ENCODE measurements at regions not wholly inside any gene's neighbourhood (a gene's known extent, or its start where the extent isn't known, plus 50 kb on each side); places are given as distances from the start of the nearest gene placed in this dataset.

DNA sequence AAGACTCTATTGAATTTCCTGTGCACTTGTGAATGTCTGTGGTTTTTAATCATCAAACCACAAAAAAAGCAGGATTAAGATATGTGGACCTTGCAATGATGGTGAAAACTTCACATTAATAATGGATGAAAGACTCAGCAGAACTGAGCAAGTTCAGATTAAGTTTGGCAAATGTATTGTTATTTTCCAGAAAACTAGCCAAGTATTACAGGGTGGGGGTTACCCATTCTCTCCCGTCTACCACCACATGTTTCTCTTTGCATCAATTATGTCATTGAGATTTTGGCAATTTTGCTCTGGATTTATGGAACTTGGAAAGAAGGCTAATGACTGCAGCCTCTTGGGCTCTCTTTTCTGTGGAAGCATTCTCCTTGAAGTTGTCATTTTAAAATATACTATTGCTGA, 577.1 kb downstream of the ANKRD50 start:
- Mint-ChIP-seq H3K27me3 (ENCODE audit: low read depth) (no peaks in the 10 kb centered on the region), H3K4me1 (peaks cover 21% of the 10 kb centered on the region), H3K4me3 (no peak overlapping the region), H3K27ac (peak overlapping the region; percentile 50 to 55 (median 51)), H3K9me3 (peaks cover 38% of the 10 kb centered on the region), H3K36me3 (ENCODE audit: low read depth) (peaks cover 17% of the 10 kb centered on the region)
- no peak for TF ChIP-seq CTCF (IDR thresholded peaks at IDR 0.05; ENCODE audit: unreplicated experiment in 3 of 3)

DNA sequence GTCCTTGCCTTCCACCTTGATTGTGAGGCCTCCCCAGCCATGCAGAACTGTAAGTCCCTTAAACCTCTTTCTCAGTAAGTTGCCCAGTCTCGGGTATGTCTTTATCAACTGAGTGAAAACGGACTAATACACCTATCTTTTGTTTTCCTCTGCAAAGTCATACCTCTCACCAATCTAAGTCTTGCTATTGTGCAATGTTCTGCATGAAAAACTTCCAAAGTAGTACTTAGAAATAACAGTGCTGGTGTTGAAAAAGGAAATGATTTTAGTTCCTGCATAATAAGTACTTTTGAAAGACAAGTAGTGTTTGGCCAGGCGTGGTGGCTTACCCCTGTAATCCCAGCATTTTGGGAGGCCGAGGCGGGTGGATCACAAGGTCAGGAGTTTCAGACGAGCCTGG, 573.5 kb downstream of the ANKRD50 start:
- no peak overlapping the region for H3K4me3 Mint-ChIP-seq
- peaks cover 5% of the 10 kb centered on the region for H3K36me3 Mint-ChIP-seq (ENCODE audit: low read depth)
- H3K9me3 Mint-ChIP-seq = peaks cover 20% of the 10 kb centered on the region
- H3K27me3 Mint-ChIP-seq (ENCODE audit: low read depth) = no peaks in the 10 kb centered on the region
- H3K27ac Mint-ChIP-seq = no peak overlapping the region
- no peak for TF ChIP-seq CTCF (IDR thresholded peaks at IDR 0.05; ENCODE audit: unreplicated experiment in 3 of 3)
- H3K4me1 Mint-ChIP-seq = peaks cover 37% of the 10 kb centered on the region

GRCh38 chr4:124143632-124144031, 568.9 kb downstream of the ANKRD50 start:
- no peak for TF ChIP-seq CTCF (IDR thresholded peaks at IDR 0.05; ENCODE audit: unreplicated experiment in 3 of 3)
- Mint-ChIP-seq H3K4me3 (no peak overlapping the region), H3K36me3 (ENCODE audit: low read depth) (peaks cover 4% of the 10 kb centered on the region)

DNA sequence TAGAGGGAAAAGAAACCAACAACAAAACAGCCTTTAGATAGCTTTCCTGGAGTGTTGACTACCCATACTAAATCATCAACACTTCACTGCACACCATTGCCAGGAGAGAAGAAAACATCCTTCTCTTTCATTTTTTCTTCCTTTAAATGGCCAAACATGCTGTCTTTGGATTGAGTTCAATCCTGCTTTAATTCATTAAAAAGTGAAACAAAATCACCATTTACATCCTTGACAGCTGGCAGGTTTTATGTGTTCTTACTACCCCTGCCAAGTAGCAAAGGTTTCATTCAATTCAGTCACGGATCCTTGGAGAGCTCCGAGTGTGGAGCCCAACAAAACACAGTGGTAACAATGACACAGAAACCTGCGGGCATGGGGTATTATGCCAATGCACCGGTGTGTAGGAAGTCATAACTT, 568.3 kb downstream of the ANKRD50 start:
- peak overlapping the region in 1 of 3 experiments; percentile 26 for H3K4me3 Mint-ChIP-seq
- H3K27me3 Mint-ChIP-seq (ENCODE audit: low read depth) = no peaks in the 10 kb centered on the region
- peaks cover 2% of the 10 kb centered on the region for H3K9me3 Mint-ChIP-seq
- peak overlapping the region; percentile 77 to 88 (median 81) for H3K27ac Mint-ChIP-seq
- peaks cover 40% of the 10 kb centered on the region for H3K4me1 Mint-ChIP-seq
- no peak for TF ChIP-seq CTCF (IDR thresholded peaks at IDR 0.05; ENCODE audit: unreplicated experiment in 3 of 3)
- H3K36me3 Mint-ChIP-seq (ENCODE audit: low read depth) = no peaks in the 10 kb centered on the region

More at GRCh38 chr4:124143632-124144031, 568.9 kb downstream of the ANKRD50 start:
- no peaks in the 10 kb centered on the region for H3K27me3 Mint-ChIP-seq (ENCODE audit: low read depth)
- H3K4me1 Mint-ChIP-seq = peaks cover 40% of the 10 kb centered on the region
- H3K27ac Mint-ChIP-seq = peak overlapping the region; percentile 77 to 88 (median 81)
- H3K9me3 Mint-ChIP-seq = peaks cover 7% of the 10 kb centered on the region

DNA sequence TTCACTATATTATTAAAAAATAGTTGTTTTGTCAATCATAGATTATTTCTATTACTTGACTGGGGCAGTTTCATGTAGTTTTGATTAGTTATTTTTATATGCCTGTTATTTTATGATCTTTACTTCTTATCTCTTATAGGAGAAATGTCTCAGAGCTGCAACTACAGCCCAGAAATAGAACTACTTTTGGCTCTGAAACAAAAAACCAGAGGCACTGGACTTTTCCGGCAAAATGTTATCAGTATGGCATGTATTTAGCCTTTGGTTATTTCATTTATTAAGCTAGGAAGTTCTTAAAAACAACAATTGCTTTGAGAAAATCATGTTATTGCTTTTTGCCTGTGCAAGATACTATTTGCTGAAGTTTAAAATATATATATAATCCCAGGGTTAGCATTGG, 566.5 kb downstream of the ANKRD50 start:
- TF ChIP-seq CTCF (IDR thresholded peaks at IDR 0.05; ENCODE audit: unreplicated experiment in 3 of 3) = no peak
- no peaks in the 10 kb centered on the region for H3K27me3 Mint-ChIP-seq (ENCODE audit: low read depth)
- no peaks in the 10 kb centered on the region for H3K9me3 Mint-ChIP-seq
- H3K4me3 Mint-ChIP-seq = no peak overlapping the region
- peaks cover 40% of the 10 kb centered on the region for H3K4me1 Mint-ChIP-seq
- no peaks in the 10 kb centered on the region for H3K36me3 Mint-ChIP-seq (ENCODE audit: low read depth)
- H3K27ac Mint-ChIP-seq = peak overlapping the region; percentile 8 to 90 (median 67)

DNA sequence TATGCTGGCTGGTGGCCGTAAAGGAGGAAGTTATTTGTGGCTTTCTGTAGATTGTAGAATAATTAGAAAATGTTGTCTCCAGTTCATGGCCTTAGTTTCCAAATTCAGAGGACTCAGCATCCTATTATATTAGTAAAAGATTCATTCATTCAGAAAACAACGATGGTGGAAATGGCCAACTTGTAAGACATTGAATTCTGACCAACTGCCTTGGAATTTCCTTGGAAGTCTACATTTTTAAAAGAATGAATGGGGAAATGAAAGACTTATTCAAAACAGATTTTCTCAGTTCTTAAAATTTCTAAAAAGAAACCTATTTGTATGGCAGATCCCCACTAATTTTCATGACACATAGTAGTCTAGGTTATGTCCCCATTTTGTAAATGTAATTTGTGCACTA, 561.5 kb downstream of the ANKRD50 start:
- no peaks in the 10 kb centered on the region for H3K27me3 Mint-ChIP-seq (ENCODE audit: low read depth)

More for the DNA sequence above, 561.5 kb downstream of the ANKRD50 start:
- H3K4me3 Mint-ChIP-seq = no peak overlapping the region
- H3K27ac Mint-ChIP-seq = no peak overlapping the region
- peaks cover 13% of the 10 kb centered on the region for H3K9me3 Mint-ChIP-seq
- peaks cover 4% of the 10 kb centered on the region for H3K36me3 Mint-ChIP-seq (ENCODE audit: low read depth)
- no peak for TF ChIP-seq CTCF (IDR thresholded peaks at IDR 0.05; ENCODE audit: unreplicated experiment in 3 of 3)
- peaks cover 14% of the 10 kb centered on the region for H3K4me1 Mint-ChIP-seq
